K562 (cell line): ENCODE measurements at regions not wholly inside any gene's neighbourhood (a gene's known extent, or its start where the extent isn't known, plus 50 kb on each side); places are given as distances from the start of the nearest gene placed in this dataset.

ENCODE experiments used
- CAMTA2 ChIP-seq: fragments of 250-450 bp; sonication (Bioruptor Pico); conservative IDR thresholded peaks from 2 replicates; pipeline ENCODE4 v1.5.1; 2022
- CHD4 ChIP-seq: fragments of 200-600 bp; sonication (generic); IDR thresholded peaks from 3 replicates; pipeline ENCODE4 v1.6.1; 2012; ENCODE audit warnings: low read depth, mild to moderate bottlenecking, mixed read lengths, low read length, inconsistent platforms; ENCODE audit not compliant: insufficient read depth, insufficient replicate concordance, poor library complexity, severe bottlenecking
- CREB1 ChIP-seq, 2 experiments: sonication (generic) in 1 of 2; formaldehyde crosslinking in 1 of 2; IDR thresholded peaks; 2 replicates each; pipeline versions ENCODE4 v1.6.1 to v1.8.0; 2012 to 2022; ENCODE audit warnings: inconsistent platforms in 1 of 2, mild to moderate bottlenecking in 1 of 2, missing genetic modification reagents in 1 of 2, moderate library complexity in 1 of 2
- FOXP1 ChIP-seq: sonication (generic); formaldehyde crosslinking; IDR thresholded peaks from 2 replicates; pipeline ENCODE4 v1.8.0; 2022; ENCODE audit warnings: mild to moderate bottlenecking, missing genetic modification reagents
- GTF2E2 ChIP-seq: fragments of 200-800 bp; sonication (Bioruptor generic); IDR thresholded peaks from 2 replicates; pipeline ENCODE4 v1.6.1; 2016; ENCODE audit warnings: missing genetic modification characterization, missing compliant biosample characterization
- PRPF4 ChIP-seq: fragments of 200-400 bp; formaldehyde crosslinking; IDR thresholded peaks from one replicate; pipeline ENCODE4 v1.6.1; 2017; ENCODE audit warnings: low read length, low read depth, mild to moderate bottlenecking; ENCODE audit not compliant: insufficient read depth, poor library complexity, severe bottlenecking
- SRF ChIP-seq, 2 experiments: fragments of 250-450, 450-650 bp in 1 of 2; sonication (Bioruptor Pico) in 1 of 2; sonication (generic) in 1 of 2; formaldehyde crosslinking; IDR thresholded peaks; 2 replicates each; pipeline versions ENCODE4 v1.5.0 to v1.5.1; 2020 to 2022; ENCODE audit warnings: mild to moderate bottlenecking in 1 of 2, missing genetic modification reagents in 1 of 2
- TF ChIP-seq, protein P1 (sequence below), 3 experiments: IDR thresholded peaks in 2 of 3; conservative IDR thresholded peaks in 1 of 3; 2 replicates each; pipeline ENCODE4 v1.5.1; 2011 to 2012; ENCODE audit warnings: low read length in 3 of 3, mild to moderate bottlenecking in 3 of 3, control low read depth in 2 of 3, improper control_type of control experiment in 1 of 3, inconsistent platforms in 1 of 3, low read depth in 1 of 3, mixed read lengths in 1 of 3, moderate library complexity in 1 of 3; ENCODE audit not compliant: insufficient read depth in 2 of 3
- TF ChIP-seq, protein P2 (sequence below): IDR thresholded peaks from 3 replicates; pipeline ENCODE4 v1.6.1; 2011; ENCODE audit warnings: borderline replicate concordance, mild to moderate bottlenecking, moderate library complexity; ENCODE audit not compliant: insufficient read length; ENCODE audit errors: extremely low read depth

DNA sequence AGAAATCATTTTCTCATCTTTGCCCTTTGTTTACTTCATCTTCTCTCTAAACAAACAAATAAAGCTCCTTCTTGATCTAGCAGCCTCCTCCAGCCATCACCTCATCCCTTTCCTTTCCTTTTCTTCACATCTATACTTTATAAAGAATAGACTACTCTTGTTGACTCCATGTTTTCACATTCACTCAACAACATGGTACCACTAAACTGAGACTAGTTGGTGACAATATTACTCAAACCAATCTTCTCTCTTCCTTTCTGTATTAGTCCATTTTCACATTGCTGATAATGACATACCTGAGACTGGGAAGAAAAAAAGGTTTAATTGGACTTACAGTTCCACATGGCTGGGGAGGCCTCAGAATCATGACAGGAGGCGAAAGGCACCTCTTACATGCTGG is 324.7 kb downstream of the SOX2 start:
- TF ChIP-seq GTF2E2 (tag): no peak
- TF ChIP-seq, protein P1, sequence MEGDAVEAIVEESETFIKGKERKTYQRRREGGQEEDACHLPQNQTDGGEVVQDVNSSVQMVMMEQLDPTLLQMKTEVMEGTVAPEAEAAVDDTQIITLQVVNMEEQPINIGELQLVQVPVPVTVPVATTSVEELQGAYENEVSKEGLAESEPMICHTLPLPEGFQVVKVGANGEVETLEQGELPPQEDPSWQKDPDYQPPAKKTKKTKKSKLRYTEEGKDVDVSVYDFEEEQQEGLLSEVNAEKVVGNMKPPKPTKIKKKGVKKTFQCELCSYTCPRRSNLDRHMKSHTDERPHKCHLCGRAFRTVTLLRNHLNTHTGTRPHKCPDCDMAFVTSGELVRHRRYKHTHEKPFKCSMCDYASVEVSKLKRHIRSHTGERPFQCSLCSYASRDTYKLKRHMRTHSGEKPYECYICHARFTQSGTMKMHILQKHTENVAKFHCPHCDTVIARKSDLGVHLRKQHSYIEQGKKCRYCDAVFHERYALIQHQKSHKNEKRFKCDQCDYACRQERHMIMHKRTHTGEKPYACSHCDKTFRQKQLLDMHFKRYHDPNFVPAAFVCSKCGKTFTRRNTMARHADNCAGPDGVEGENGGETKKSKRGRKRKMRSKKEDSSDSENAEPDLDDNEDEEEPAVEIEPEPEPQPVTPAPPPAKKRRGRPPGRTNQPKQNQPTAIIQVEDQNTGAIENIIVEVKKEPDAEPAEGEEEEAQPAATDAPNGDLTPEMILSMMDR (IDR thresholded peaks at IDR 0.05 in 2 of 3, conservative IDR thresholded peaks at IDR 0.05 in 1 of 3; ENCODE audit: insufficient read depth in 2 of 3, low read depth in 1 of 3, low read length in 3 of 3): no peak
- TF ChIP-seq, protein P2, sequence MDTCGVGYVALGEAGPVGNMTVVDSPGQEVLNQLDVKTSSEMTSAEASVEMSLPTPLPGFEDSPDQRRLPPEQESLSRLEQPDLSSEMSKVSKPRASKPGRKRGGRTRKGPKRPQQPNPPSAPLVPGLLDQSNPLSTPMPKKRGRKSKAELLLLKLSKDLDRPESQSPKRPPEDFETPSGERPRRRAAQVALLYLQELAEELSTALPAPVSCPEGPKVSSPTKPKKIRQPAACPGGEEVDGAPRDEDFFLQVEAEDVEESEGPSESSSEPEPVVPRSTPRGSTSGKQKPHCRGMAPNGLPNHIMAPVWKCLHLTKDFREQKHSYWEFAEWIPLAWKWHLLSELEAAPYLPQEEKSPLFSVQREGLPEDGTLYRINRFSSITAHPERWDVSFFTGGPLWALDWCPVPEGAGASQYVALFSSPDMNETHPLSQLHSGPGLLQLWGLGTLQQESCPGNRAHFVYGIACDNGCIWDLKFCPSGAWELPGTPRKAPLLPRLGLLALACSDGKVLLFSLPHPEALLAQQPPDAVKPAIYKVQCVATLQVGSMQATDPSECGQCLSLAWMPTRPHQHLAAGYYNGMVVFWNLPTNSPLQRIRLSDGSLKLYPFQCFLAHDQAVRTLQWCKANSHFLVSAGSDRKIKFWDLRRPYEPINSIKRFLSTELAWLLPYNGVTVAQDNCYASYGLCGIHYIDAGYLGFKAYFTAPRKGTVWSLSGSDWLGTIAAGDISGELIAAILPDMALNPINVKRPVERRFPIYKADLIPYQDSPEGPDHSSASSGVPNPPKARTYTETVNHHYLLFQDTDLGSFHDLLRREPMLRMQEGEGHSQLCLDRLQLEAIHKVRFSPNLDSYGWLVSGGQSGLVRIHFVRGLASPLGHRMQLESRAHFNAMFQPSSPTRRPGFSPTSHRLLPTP: no peak
- TF ChIP-seq FOXP1 (CRISPR knock-in tag): no peak
- TF ChIP-seq CAMTA2 (CRISPR knock-in tag): no peak
- TF ChIP-seq CREB1 (IDR thresholded peaks at IDR 0.05): no peak
- no peak for TF ChIP-seq CREB1 (CRISPR knock-in tag; IDR thresholded peaks at IDR 0.05)
- no peak for TF ChIP-seq CHD4
- no peak for TF ChIP-seq PRPF4
- TF ChIP-seq SRF (CRISPR knock-in tag; IDR thresholded peaks at IDR 0.05): no peak
